Adipose tissue (tissue), 3 donors: ENCODE measurements at regions not wholly inside any gene's neighbourhood (a gene's known extent, or its start where the extent isn't known, plus 50 kb on each side); places are given as distances from the start of the nearest gene placed in this dataset.

Experiments
- H3K27ac ChIP-seq: one replicate; pipeline ENCODE4 v1.5.1; 2013; ENCODE audit warnings: low read depth, low read length
- WGBS, 3 donors: extraction: QIAGEN DNeasy Blood & Tissue Kit; methylation state at CpG; one replicate each; pipeline ENCODE4 v1.1.7; 2013; 5-methylcytosine and 5-hydroxymethylcytosine counted together
- donor health status: healthy with polysubstance abuse.
- donor health status: Bipolar disorder and iron deficiency.
- donor health status: healthy.

- H3K27ac ChIP-seq: no peak overlapping the region
- WGBS, 3 donors: 27 to 78% (median 48%) methylated on average over 1 of the region's 1 CpG
These were observed 220.2 kb upstream of the SIX2 start for GRCh38 chr2:45229411-45229810.

- WGBS, 3 donors: 65 to 95% (median 84%) methylated on average over 3 of the region's 3 CpGs
- no peak overlapping the region for H3K27ac ChIP-seq
These were observed 218.1 kb upstream of the SIX2 start for GRCh38 chr2:45227347-45227746.

- 80 to 93% (median 88%) methylated on average over 4 of the region's 4 CpGs for WGBS, 3 donors
- H3K27ac ChIP-seq: no peak overlapping the region
These were observed 215.7 kb upstream of the SIX2 start for GRCh38 chr2:45224993-45225380.

- 44 to 53% (median 47%) methylated on average over 13 of the region's 13 CpGs for WGBS, 3 donors
- no peak overlapping the region for H3K27ac ChIP-seq
These were observed 215.2 kb upstream of the SIX2 start for GRCh38 chr2:45224321-45224992.

GRCh38 chr2:45223531-45223930, 214.3 kb upstream of the SIX2 start:
- H3K27ac ChIP-seq: no peak overlapping the region
- 80 to 87% (median 81%) methylated on average over 8 of the region's 8 CpGs for WGBS, 3 donors

- no peak overlapping the region for H3K27ac ChIP-seq
- 58 to 63% (median 60%) methylated on average over 8 of the region's 8 CpGs for WGBS, 3 donors
These were observed 211.0 kb upstream of the SIX2 start for GRCh38 chr2:45220227-45220626.

GRCh38 chr2:45218931-45219339, 209.7 kb upstream of the SIX2 start:
- whole genome bisulfite sequencing, 3 donors: 34 to 79% (median 62%) methylated on average over 3 of the region's 3 CpGs
- H3K27ac ChIP-seq: no peak overlapping the region

- H3K27ac ChIP-seq: no peak overlapping the region
- 88 to 94% (median 91%) methylated on average over 3 of the region's 3 CpGs for WGBS, 3 donors
These were observed 209.0 kb upstream of the SIX2 start for GRCh38 chr2:45218297-45218696.

- H3K27ac ChIP-seq: no peak overlapping the region
These were observed 206.9 kb upstream of the SIX2 start for GRCh38 chr2:45216118-45216517.

- 93 to 97% (median 94%) methylated on average over 5 of the region's 5 CpGs for WGBS, 3 donors
- H3K27ac ChIP-seq: no peak overlapping the region
These were observed 205.3 kb upstream of the SIX2 start for GRCh38 chr2:45214550-45214949.

GRCh38 chr2:45212953-45213635, 203.8 kb upstream of the SIX2 start:
- H3K27ac ChIP-seq: no peak overlapping the region
- WGBS, 3 donors: 75 to 79% (median 79%) methylated on average over 5 of the region's 5 CpGs

GRCh38 chr2:45211636-45212035, 202.4 kb upstream of the SIX2 start:
- WGBS, 3 donors: 54 to 85% (median 66%) methylated on average over 3 of the region's 3 CpGs
- no peak overlapping the region for H3K27ac ChIP-seq

GRCh38 chr2:45210462-45211195, 201.4 kb upstream of the SIX2 start:
- 88 to 93% (median 89%) methylated on average over 9 of the region's 9 CpGs for WGBS, 3 donors
- H3K27ac ChIP-seq: no peak overlapping the region

- 78 to 92% (median 88%) methylated on average over 1 of the region's 1 CpG for WGBS, 3 donors
- no peak overlapping the region for H3K27ac ChIP-seq
These were observed 200.6 kb upstream of the SIX2 start for GRCh38 chr2:45209875-45210274.

GRCh38 chr2:45209302-45209701, 200.1 kb upstream of the SIX2 start:
- 77 to 88% (median 87%) methylated on average over 5 of the region's 5 CpGs for WGBS, 3 donors
- H3K27ac ChIP-seq: no peak overlapping the region

GRCh38 chr2:45207101-45207500, 197.8 kb upstream of the SIX2 start:
- 22 to 39% (median 23%) methylated on average over 4 of the region's 4 CpGs for WGBS, 3 donors
- no peak overlapping the region for H3K27ac ChIP-seq

GRCh38 chr2:45205985-45206384, 196.7 kb upstream of the SIX2 start:
- no peak overlapping the region for H3K27ac ChIP-seq
- 91 to 98% (median 92%) methylated on average over 8 of the region's 8 CpGs for WGBS, 3 donors

GRCh38 chr2:45205480-45205879, 196.2 kb upstream of the SIX2 start:
- 83 to 95% (median 93%) methylated on average over 4 of the region's 4 CpGs for WGBS, 3 donors

GRCh38 chr2:45203400-45203799, 194.1 kb upstream of the SIX2 start:
- no peak overlapping the region for H3K27ac ChIP-seq

More at GRCh38 chr2:45205480-45205879, 196.2 kb upstream of the SIX2 start:
- no peak overlapping the region for H3K27ac ChIP-seq

GRCh38 chr2:45199973-45200372, 190.7 kb upstream of the SIX2 start:
- 75 to 83% (median 78%) methylated on average over 4 of the region's 4 CpGs for WGBS, 3 donors
- no peak overlapping the region for H3K27ac ChIP-seq
